Tibial artery (tissue), 4 donors: ENCODE measurements at regions not wholly inside any gene's neighbourhood (a gene's known extent, or its start where the extent isn't known, plus 50 kb on each side); places are given as distances from the start of the nearest gene placed in this dataset.

ENCODE experiments used
- DNase-seq, 2 donors: peaks; one replicate each; pipeline ENCODE4 v3.0.0-alpha.2; 2019
- H3K27ac ChIP-seq, 2 donors: fragments of 200-600 bp; sonication (generic) in 1 of 2; 1 replicate in 1 of 2; 2 replicates in 1 of 2; pipeline ENCODE4 v1.5.1; 2018 to 2019; ENCODE audit warnings: mild to moderate bottlenecking in 1 of 2
- H3K27me3 ChIP-seq, 2 donors: fragments of 200-600 bp; sonication (generic) in 1 of 2; one replicate each; pipeline versions ENCODE4 v1.5.1 to v1.6.0; 2016 to 2019
- H3K36me3 ChIP-seq, 3 donors: fragments of 200-600 bp; sonication (generic) in 2 of 3; one replicate each; pipeline ENCODE4 v1.5.1; 2016 to 2019; ENCODE audit warnings: mild to moderate bottlenecking in 2 of 3
- H3K4me1 ChIP-seq, 4 donors: fragments of 200-600 bp; sonication (generic) in 2 of 4; 1 replicate in 3 of 4; 2 replicates in 1 of 4; pipeline ENCODE4 v1.5.1; 2016 to 2019
- H3K4me3 ChIP-seq, 2 donors: fragments of 200-600 bp; sonication (generic) in 1 of 2; 1 replicate in 1 of 2; 2 replicates in 1 of 2; pipeline ENCODE4 v1.5.1; 2018 to 2019; ENCODE audit warnings: mild to moderate bottlenecking in 2 of 2
- H3K9me3 ChIP-seq, 3 donors: fragments of 200-600 bp; sonication (generic) in 1 of 3; one replicate each; pipeline ENCODE4 v1.5.1; 2016 to 2019
- intact Hi-C: fragments of 100-400 bp; cut with DNase I; formaldehyde crosslinking; loops from one replicate; pipeline ENCODE4 v1.15.0; 2023; ENCODE audit warnings: low total_unique reads
- TF ChIP-seq, protein P1 (sequence below), 2 experiments: fragments of 200-600 bp in 1 of 2; fragments of 450-650 bp in 1 of 2; IDR thresholded peaks; one replicate each; pipeline ENCODE4 v1.5.1; 2017 to 2019; ENCODE audit warnings: antibody characterized with exemption in 2 of 2, mild to moderate bottlenecking in 1 of 2, moderate library complexity in 1 of 2

DNA sequence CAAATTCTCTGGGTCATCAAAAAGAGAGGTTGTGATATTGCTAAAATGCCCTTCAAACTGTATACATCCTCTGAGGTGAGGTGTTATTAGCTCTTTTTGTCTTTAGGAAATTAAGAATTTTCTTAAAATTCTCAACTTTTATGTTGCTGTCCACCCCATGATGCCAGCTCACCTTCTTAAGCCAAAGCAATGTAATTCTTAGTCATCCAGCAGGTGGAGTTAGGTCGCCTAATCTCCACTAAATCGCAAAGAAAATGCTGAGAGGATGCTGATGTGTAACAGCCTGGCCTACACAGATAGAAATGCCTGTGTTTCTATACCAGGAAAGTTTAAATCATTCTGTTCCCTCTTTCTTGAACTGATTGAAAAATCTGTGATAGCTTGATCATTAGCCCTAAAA lies 770.2 kb upstream of the ALCAM start:
- DNase-seq: no peak
- no peaks in the 10 kb centered on the region for H3K27me3 ChIP-seq
- no peak overlapping the region for H3K4me3 ChIP-seq
- no peak overlapping the region for H3K27ac ChIP-seq
- H3K9me3 ChIP-seq: no peaks in the 10 kb centered on the region
- intact Hi-C loops: no loop called here
- TF ChIP-seq, protein P1, sequence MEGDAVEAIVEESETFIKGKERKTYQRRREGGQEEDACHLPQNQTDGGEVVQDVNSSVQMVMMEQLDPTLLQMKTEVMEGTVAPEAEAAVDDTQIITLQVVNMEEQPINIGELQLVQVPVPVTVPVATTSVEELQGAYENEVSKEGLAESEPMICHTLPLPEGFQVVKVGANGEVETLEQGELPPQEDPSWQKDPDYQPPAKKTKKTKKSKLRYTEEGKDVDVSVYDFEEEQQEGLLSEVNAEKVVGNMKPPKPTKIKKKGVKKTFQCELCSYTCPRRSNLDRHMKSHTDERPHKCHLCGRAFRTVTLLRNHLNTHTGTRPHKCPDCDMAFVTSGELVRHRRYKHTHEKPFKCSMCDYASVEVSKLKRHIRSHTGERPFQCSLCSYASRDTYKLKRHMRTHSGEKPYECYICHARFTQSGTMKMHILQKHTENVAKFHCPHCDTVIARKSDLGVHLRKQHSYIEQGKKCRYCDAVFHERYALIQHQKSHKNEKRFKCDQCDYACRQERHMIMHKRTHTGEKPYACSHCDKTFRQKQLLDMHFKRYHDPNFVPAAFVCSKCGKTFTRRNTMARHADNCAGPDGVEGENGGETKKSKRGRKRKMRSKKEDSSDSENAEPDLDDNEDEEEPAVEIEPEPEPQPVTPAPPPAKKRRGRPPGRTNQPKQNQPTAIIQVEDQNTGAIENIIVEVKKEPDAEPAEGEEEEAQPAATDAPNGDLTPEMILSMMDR (IDR thresholded peaks at IDR 0.05): peak in 1 of 2 experiments; percentile 16
- H3K36me3 ChIP-seq: no peaks in the 10 kb centered on the region
- peaks cover 0 to 4% (median 0%) of the 10 kb centered on the region in 4 donors for H3K4me1 ChIP-seq

DNA sequence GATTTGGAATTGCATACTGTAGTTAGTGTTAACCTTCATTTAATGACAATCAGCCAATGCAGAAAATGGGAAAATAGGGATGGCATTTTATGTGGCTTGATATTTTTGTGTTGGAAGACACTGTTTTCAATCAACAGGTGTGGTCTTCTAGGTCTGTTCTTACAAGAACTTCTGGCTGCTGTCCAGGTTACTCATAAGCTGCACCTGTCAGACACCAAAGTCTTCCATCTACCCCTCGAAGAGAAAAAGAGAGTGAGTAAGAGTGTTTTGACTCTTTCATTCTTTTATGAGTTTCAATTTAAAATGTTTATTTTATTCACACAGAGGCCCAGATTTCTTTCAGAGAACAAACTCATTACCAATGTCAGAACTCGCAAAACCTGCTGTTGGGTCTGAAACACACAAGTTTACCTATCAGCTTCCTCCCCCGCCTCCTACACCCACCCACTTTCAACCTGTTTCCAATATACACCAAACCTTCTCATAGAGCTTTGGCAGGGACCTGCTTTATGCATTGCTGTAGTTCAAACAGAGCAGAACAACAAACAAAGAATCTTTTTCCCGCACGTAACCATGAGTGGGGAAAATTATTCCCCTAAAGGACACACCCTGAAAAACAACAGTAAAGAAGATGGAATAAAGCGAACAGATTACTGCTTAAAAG lies 767.7 kb upstream of the ALCAM start:
- DNase-seq: no peak
- TF ChIP-seq, protein P1 (IDR thresholded peaks at IDR 0.05): no peak
- Histone ChIP-seq H3K27ac (no peak overlapping the region), H3K27me3 (no peaks in the 10 kb centered on the region), H3K4me1 (no peaks in the 10 kb centered on the region), H3K4me3 (no peak overlapping the region), H3K9me3 (no peaks in the 10 kb centered on the region), H3K36me3 (no peaks in the 10 kb centered on the region)
- intact Hi-C loops: no loop called here

DNA sequence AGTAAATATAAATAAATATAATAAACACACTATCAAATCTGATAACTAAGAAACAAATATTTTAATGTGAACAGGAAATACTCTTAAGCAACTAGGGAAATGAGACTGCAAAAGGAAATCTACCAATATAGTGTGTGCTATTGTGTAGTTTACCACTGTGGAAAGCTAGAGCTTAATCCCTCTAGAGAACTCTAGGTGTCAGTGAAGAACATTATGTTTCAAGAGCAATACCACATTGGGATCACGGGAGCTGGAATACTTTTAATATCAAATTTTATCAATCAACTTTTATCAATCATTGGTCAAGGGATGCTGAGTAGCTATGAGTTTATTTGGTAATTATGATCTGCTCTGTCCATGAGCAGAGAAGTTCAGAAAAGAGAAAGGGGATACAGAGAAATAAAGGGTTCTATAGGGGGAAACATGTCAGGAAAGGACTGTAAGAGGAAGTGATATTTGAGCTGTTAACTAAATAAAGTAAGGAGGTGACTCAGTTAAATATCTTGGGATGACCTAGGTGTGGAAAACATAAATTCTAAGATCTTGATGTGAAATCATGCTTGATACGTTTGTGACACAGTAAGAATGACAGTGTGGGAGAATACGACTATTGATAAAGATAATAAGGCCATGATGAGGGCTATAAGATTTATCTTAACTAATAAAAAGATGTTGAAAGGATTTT lies 762.2 kb upstream of the ALCAM start:
- H3K27ac ChIP-seq: no peak overlapping the region
- intact Hi-C loops: no loop called here
- no peaks in the 10 kb centered on the region for H3K9me3 ChIP-seq
- H3K4me1 ChIP-seq: no peaks in the 10 kb centered on the region
- H3K27me3 ChIP-seq: no peaks in the 10 kb centered on the region
- DNase-seq: no peak
- no peak overlapping the region for H3K4me3 ChIP-seq
- TF ChIP-seq, protein P1 (IDR thresholded peaks at IDR 0.05): peak in 1 of 2 experiments; percentile 6
- H3K36me3 ChIP-seq: no peaks in the 10 kb centered on the region

DNA sequence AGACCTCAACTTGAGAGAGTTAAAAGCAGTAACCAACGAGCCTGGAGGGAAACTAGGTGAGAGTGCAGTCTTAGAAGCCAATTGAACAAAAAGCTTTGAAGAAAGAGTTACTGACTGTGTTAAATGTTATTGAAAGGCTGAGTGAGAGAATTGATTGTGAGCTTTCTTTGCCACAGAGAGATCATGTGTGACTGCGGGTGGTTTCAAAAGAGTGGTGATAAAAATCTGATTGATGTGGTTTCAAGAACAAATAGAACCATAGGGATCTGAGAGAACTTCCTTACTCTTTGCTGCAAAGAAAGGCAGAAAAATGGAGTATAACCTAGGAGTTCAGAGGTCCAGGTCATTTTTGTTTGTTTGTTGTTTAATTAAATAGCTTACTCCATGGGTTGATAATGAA lies 759.9 kb upstream of the ALCAM start:
- H3K27ac ChIP-seq: no peak overlapping the region
- H3K4me3 ChIP-seq: no peak overlapping the region
- no peaks in the 10 kb centered on the region for H3K4me1 ChIP-seq
- intact Hi-C loops: no loop called here
- TF ChIP-seq, protein P1 (IDR thresholded peaks at IDR 0.05): no peak
- no peaks in the 10 kb centered on the region for H3K36me3 ChIP-seq
- DNase-seq: no peak
- no peaks in the 10 kb centered on the region for H3K9me3 ChIP-seq
- H3K27me3 ChIP-seq: no peaks in the 10 kb centered on the region

DNA sequence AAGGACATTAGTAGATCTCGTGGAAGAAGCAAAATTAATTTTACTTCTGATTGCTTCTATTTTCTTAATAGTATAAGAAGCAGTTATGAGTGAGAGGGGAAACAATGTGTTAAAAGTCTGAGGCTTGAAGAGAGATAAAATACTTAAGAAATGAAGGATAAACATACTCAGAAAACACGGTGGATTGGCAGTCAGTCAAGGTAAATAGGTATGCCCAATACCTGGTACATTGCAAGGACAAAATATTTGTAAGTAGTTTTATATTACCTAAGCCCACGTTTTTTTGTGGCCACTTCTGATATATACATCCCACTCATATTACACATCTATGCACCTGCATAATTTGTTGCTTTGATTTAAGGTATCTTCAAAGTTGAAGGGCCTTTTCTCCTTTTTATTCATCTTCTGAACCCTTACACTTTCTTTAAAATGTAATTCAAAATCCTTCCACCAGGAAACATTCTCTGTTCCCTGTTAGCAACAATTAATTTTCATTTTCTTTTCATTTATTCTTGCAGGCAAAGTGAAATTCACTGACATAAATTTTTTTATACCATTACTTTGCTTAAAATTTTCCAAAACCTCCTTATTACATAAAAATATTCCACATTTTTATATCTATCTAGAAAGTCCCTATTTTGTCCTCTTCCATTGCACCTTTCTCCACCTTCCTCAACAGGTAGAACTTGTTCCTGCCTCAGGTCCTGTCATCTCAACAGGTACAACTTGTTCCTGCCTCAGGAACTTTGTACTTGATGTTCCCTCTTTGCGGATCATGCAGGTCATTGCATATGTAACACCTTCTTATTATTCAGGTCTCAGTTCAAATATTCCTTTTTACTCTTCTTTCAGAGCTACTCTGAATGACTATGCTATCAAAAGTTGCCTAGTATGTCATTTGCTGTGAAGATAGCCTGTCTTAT lies 755.7 kb upstream of the ALCAM start:
- no peaks in the 10 kb centered on the region for H3K27me3 ChIP-seq
- no peaks in the 10 kb centered on the region for H3K4me1 ChIP-seq
- H3K27ac ChIP-seq: no peak overlapping the region
- H3K36me3 ChIP-seq: no peaks in the 10 kb centered on the region
- DNase-seq: no peak
- H3K4me3 ChIP-seq: no peak overlapping the region
- TF ChIP-seq, protein P1 (IDR thresholded peaks at IDR 0.05): no peak
- H3K9me3 ChIP-seq: no peaks in the 10 kb centered on the region
- intact Hi-C loops: no loop called here
